ENCODE measurements at regions not wholly inside any gene's neighbourhood (a gene's known extent, or its start where the extent isn't known, plus 50 kb on each side); places are given as distances from the start of the nearest gene placed in this dataset.
"Not testable (repeated sequence)": the region's sequence is repeated elsewhere in the genome, so short reads cannot be mapped to it uniquely, and the experiment has no call there.

DNA sequence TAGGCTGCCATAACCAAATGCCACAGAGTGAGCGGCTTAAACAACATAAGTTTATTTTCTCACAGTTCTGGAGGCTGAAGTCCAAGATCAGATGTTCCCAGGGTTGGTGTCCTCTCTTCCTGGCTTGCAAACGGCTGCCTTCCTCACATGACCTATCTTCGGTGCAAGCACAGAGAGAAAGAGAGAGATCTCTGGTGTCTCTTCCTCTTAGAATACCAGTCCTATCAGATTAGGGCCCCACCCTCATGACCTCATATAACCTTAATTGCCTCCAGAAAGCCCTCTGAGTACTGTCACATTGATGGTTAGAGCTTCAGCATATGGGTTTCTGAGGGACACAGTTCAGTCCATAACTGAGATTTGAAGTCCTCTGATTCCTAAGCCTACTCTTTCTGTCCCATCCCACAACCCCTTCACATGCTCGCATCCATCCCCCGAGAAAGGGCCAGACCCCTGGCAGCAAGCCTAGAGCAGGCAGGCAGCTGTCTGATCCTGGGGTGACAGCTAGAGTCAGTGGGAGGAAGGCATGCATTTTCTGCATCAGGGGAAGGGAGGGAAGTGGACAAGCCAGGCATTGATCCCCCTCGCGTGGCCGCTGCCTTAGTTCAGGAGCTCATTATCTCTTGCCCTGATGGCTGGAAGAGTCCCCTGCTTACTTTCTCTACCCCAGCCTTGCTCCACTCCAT is 114.1 kb downstream of the FAR1 start:
- TF ChIP-seq, protein P1, sequence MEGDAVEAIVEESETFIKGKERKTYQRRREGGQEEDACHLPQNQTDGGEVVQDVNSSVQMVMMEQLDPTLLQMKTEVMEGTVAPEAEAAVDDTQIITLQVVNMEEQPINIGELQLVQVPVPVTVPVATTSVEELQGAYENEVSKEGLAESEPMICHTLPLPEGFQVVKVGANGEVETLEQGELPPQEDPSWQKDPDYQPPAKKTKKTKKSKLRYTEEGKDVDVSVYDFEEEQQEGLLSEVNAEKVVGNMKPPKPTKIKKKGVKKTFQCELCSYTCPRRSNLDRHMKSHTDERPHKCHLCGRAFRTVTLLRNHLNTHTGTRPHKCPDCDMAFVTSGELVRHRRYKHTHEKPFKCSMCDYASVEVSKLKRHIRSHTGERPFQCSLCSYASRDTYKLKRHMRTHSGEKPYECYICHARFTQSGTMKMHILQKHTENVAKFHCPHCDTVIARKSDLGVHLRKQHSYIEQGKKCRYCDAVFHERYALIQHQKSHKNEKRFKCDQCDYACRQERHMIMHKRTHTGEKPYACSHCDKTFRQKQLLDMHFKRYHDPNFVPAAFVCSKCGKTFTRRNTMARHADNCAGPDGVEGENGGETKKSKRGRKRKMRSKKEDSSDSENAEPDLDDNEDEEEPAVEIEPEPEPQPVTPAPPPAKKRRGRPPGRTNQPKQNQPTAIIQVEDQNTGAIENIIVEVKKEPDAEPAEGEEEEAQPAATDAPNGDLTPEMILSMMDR (IDR thresholded peaks at IDR 0.05; ENCODE audit: extremely low read depth, low read depth, low read length): no peak
- H3K4me3 ChIP-seq (ENCODE audit: insufficient read depth, low read length): no peak overlapping the region
- H4K20me1 ChIP-seq (ENCODE audit: insufficient read depth, low read length): no peaks in the 10 kb centered on the region
- no peak overlapping the region for H3K27ac ChIP-seq (ENCODE audit: low read depth, low read length)
- DNase-seq (ENCODE audit: insufficient read length, low spot score, missing footprints): no peak
- no peaks in the 10 kb centered on the region for H3K79me2 ChIP-seq (ENCODE audit: insufficient read depth, low read length)
- no peak overlapping the region for H2AFZ ChIP-seq (ENCODE audit: low read length)
- no peaks in the 10 kb centered on the region for H3K4me1 ChIP-seq (ENCODE audit: insufficient read depth, low read length)
- no peaks in the 10 kb centered on the region for H3K9me3 ChIP-seq (ENCODE audit: low read depth, low read length)
- H3K4me2 ChIP-seq (ENCODE audit: insufficient read depth, low read length): no peak overlapping the region
- H3K36me3 ChIP-seq (ENCODE audit: insufficient read depth, low read length): no peaks in the 10 kb centered on the region
- no peaks in the 10 kb centered on the region for H3K27me3 ChIP-seq (ENCODE audit: insufficient read depth, low read length)

- Histone ChIP-seq H3K4me2 (ENCODE audit: insufficient read depth, low read length) (no peak overlapping the region), H3K27ac (ENCODE audit: low read depth, low read length) (no peak overlapping the region), H3K79me2 (ENCODE audit: insufficient read depth, low read length) (no peaks in the 10 kb centered on the region), H4K20me1 (ENCODE audit: insufficient read depth, low read length) (no peaks in the 10 kb centered on the region), H3K9me3 (ENCODE audit: low read depth, low read length) (no peaks in the 10 kb centered on the region), H2AFZ (ENCODE audit: low read length) (no peak overlapping the region), H3K4me3 (ENCODE audit: insufficient read depth, low read length) (no peak overlapping the region), H3K36me3 (ENCODE audit: insufficient read depth, low read length) (no peaks in the 10 kb centered on the region), H3K27me3 (ENCODE audit: insufficient read depth, low read length) (no peaks in the 10 kb centered on the region), H3K4me1 (ENCODE audit: insufficient read depth, low read length) (no peaks in the 10 kb centered on the region)
- no peak for DNase-seq (ENCODE audit: insufficient read length, low spot score, missing footprints)
- TF ChIP-seq, protein P1 (IDR thresholded peaks at IDR 0.05; ENCODE audit: extremely low read depth, low read depth, low read length): no peak
Observed at GRCh38 chr11:13784441-13784840, 116.0 kb downstream of the FAR1 start.

- H3K79me2 ChIP-seq (ENCODE audit: insufficient read depth, low read length): no peaks in the 10 kb centered on the region
- no peak overlapping the region for H3K27ac ChIP-seq (ENCODE audit: low read depth, low read length)
- H2AFZ ChIP-seq (ENCODE audit: low read length): no peak overlapping the region
- no peak overlapping the region for H3K4me3 ChIP-seq (ENCODE audit: insufficient read depth, low read length)
- no peak for DNase-seq (ENCODE audit: insufficient read length, low spot score, missing footprints)
- no peaks in the 10 kb centered on the region for H3K36me3 ChIP-seq (ENCODE audit: insufficient read depth, low read length)
- H3K9me3 ChIP-seq (ENCODE audit: low read depth, low read length): no peaks in the 10 kb centered on the region
- no peaks in the 10 kb centered on the region for H3K4me1 ChIP-seq (ENCODE audit: insufficient read depth, low read length)
- H4K20me1 ChIP-seq (ENCODE audit: insufficient read depth, low read length): no peaks in the 10 kb centered on the region
- no peaks in the 10 kb centered on the region for H3K27me3 ChIP-seq (ENCODE audit: insufficient read depth, low read length)
- no peak overlapping the region for H3K4me2 ChIP-seq (ENCODE audit: insufficient read depth, low read length)
- TF ChIP-seq, protein P1 (IDR thresholded peaks at IDR 0.05; ENCODE audit: extremely low read depth, low read depth, low read length): no peak
Observed at GRCh38 chr11:13784855-13785254, 116.4 kb downstream of the FAR1 start.

- no peaks in the 10 kb centered on the region for H3K36me3 ChIP-seq (ENCODE audit: insufficient read depth, low read length)
- no peaks in the 10 kb centered on the region for H4K20me1 ChIP-seq (ENCODE audit: insufficient read depth, low read length)
- no peak overlapping the region for H3K27ac ChIP-seq (ENCODE audit: low read depth, low read length)
- TF ChIP-seq, protein P1 (IDR thresholded peaks at IDR 0.05; ENCODE audit: extremely low read depth, low read depth, low read length): no peak
- no peak overlapping the region for H3K4me2 ChIP-seq (ENCODE audit: insufficient read depth, low read length)
- no peaks in the 10 kb centered on the region for H3K27me3 ChIP-seq (ENCODE audit: insufficient read depth, low read length)
- no peak overlapping the region for H2AFZ ChIP-seq (ENCODE audit: low read length)
- H3K79me2 ChIP-seq (ENCODE audit: insufficient read depth, low read length): no peaks in the 10 kb centered on the region
- no peak overlapping the region for H3K4me3 ChIP-seq (ENCODE audit: insufficient read depth, low read length)
- DNase-seq (ENCODE audit: insufficient read length, low spot score, missing footprints): no peak
- no peaks in the 10 kb centered on the region for H3K4me1 ChIP-seq (ENCODE audit: insufficient read depth, low read length)
- no peaks in the 10 kb centered on the region for H3K9me3 ChIP-seq (ENCODE audit: low read depth, low read length)
Observed at GRCh38 chr11:13786688-13787087, 118.2 kb downstream of the FAR1 start.

GRCh38 chr11:13797616-13798015 is 129.1 kb downstream of the FAR1 start:
- not testable (repeated sequence) for DNase-seq (ENCODE audit: insufficient read length, low spot score, missing footprints); H4K20me1 ChIP-seq (ENCODE audit: insufficient read depth, low read length); H3K4me1 ChIP-seq (ENCODE audit: insufficient read depth, low read length); H3K4me2 ChIP-seq (ENCODE audit: insufficient read depth, low read length); H3K36me3 ChIP-seq (ENCODE audit: insufficient read depth, low read length); H3K27me3 ChIP-seq (ENCODE audit: insufficient read depth, low read length); H3K4me3 ChIP-seq (ENCODE audit: insufficient read depth, low read length); H3K9me3 ChIP-seq (ENCODE audit: low read depth, low read length); H3K79me2 ChIP-seq (ENCODE audit: insufficient read depth, low read length); H3K27ac ChIP-seq (ENCODE audit: low read depth, low read length); H2AFZ ChIP-seq (ENCODE audit: low read length)
